GM12865 (cell line): ENCODE measurements at regions not wholly inside any gene's neighbourhood (a gene's known extent, or its start where the extent isn't known, plus 50 kb on each side); places are given as distances from the start of the nearest gene placed in this dataset.
"Not testable (repeated sequence)": the region's sequence is repeated elsewhere in the genome, so short reads cannot be mapped to it uniquely, and the experiment has no call there.

ENCODE experiments used
- DNase-seq: peaks from one replicate; pipeline ENCODE4 v3.0.0; 2010; ENCODE audit warnings: low read depth
- H3K4me3 ChIP-seq: 2 replicates; pipeline ENCODE4 v1.5.1; 2011; ENCODE audit warnings: mild to moderate bottlenecking, low read depth, low read length, control low read depth
- TF ChIP-seq, protein P1 (sequence below): IDR thresholded peaks from 2 replicates; pipeline ENCODE4 v1.5.1; 2011; ENCODE audit warnings: low read length, control low read depth, low read depth, inconsistent platforms; ENCODE audit not compliant: insufficient read depth; ENCODE audit errors: missing control alignments

DNA sequence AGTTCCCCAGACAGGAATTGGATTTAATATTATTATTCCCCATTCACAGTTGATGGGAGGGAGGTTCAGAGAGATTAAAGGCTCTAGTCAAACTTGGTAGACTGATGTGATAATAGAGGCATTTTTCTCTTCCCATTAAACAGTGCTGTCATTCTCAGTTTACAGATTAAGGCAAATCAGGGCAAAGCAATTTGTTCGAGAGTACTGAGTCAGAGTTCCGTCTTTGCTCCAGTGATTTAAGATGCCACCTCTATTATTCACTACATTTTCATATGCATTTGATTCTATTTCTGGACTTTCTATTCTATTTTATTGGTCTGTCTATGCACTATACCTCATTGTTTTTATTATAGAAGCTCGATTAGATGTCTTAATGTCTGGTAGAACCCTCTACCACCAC is 201.0 kb upstream of the RAI14 start:
- no peak for DNase-seq
- TF ChIP-seq, protein P1, sequence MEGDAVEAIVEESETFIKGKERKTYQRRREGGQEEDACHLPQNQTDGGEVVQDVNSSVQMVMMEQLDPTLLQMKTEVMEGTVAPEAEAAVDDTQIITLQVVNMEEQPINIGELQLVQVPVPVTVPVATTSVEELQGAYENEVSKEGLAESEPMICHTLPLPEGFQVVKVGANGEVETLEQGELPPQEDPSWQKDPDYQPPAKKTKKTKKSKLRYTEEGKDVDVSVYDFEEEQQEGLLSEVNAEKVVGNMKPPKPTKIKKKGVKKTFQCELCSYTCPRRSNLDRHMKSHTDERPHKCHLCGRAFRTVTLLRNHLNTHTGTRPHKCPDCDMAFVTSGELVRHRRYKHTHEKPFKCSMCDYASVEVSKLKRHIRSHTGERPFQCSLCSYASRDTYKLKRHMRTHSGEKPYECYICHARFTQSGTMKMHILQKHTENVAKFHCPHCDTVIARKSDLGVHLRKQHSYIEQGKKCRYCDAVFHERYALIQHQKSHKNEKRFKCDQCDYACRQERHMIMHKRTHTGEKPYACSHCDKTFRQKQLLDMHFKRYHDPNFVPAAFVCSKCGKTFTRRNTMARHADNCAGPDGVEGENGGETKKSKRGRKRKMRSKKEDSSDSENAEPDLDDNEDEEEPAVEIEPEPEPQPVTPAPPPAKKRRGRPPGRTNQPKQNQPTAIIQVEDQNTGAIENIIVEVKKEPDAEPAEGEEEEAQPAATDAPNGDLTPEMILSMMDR: no peak
- no peak overlapping the region for H3K4me3 ChIP-seq

DNA sequence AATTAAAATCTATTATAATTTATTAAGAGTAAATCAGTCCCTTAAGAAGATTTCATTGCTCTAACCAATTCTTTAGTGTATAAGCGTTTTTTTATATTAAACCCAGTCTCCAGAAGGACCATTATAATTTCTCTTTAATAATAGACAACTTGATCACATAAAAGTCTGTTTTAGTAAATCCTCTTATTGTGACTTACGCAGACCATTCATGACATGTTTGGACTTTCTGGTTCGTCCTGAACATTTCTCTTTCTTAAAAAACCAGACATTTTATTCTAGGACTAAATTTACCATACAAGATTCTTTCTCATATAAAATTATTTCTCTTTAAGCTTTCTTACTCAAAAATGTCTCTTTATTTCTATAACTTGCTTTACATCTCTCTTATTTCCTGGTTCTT is 196.2 kb upstream of the RAI14 start:
- no peak overlapping the region for H3K4me3 ChIP-seq
- DNase-seq: no peak
- TF ChIP-seq, protein P1: no peak

DNA sequence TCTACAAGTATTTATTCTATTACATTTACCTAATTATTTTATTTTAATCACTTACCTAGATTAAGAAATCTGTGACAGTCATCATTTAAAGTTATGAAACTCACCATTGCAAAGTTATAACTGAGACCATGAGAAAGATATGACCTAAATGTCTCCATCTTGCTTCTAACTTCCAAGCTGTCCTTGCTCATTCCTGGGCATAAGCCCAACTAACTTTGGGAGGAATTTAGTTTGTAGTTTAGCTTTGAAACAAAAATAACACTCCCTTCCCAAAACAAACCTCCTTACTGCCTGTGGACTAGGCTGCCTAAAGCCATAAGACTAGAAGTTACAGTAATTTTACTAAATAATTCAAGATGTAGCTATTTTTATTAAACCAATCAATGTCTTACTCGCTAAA is 195.6 kb upstream of the RAI14 start:
- TF ChIP-seq, protein P1: no peak
- DNase-seq: no peak
- no peak overlapping the region for H3K4me3 ChIP-seq

DNA sequence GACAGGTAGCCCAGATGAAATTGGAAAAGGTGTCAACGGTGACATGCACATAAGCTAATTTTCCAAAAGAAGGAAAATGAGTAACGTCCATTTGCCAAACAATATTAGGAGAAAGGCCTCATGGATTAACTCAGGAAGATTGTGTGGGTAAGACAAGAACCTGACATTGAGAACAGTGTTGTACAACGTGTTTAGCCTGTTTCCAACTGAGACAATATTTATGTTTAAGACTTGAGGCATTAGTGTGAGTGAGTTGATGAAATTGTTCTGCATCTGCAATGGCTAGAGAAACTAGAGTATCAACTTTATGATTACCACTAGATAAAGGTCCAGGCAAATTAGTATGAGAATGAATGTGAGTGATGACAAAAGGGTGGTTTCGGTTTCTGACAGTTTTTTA is 191.3 kb upstream of the RAI14 start:
- DNase-seq: peak; percentile 35
- H3K4me3 ChIP-seq: no peak overlapping the region
- TF ChIP-seq, protein P1: no peak

DNA sequence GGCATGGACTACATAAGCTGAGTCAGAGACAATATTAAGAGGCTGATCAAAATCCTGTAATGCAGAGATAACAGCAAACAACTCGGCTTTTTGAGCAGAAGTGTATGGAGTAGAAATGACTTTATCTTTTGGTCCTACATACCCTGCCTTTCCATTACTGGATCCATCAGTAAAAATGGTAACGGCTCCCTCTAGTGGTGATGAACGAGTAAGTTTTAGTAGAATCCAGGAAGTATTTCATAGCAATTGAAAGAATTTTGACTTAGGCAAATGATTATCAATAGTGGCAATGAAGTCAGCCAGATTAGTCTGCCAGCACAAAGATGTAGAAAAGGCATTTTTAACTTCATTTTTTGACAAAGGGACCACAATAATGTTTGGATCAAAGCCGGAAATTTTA is 190.8 kb upstream of the RAI14 start:
- TF ChIP-seq, protein P1: peak; percentile 9
- H3K4me3 ChIP-seq: not testable (repeated sequence)
- peak; percentile 56 for DNase-seq

DNA sequence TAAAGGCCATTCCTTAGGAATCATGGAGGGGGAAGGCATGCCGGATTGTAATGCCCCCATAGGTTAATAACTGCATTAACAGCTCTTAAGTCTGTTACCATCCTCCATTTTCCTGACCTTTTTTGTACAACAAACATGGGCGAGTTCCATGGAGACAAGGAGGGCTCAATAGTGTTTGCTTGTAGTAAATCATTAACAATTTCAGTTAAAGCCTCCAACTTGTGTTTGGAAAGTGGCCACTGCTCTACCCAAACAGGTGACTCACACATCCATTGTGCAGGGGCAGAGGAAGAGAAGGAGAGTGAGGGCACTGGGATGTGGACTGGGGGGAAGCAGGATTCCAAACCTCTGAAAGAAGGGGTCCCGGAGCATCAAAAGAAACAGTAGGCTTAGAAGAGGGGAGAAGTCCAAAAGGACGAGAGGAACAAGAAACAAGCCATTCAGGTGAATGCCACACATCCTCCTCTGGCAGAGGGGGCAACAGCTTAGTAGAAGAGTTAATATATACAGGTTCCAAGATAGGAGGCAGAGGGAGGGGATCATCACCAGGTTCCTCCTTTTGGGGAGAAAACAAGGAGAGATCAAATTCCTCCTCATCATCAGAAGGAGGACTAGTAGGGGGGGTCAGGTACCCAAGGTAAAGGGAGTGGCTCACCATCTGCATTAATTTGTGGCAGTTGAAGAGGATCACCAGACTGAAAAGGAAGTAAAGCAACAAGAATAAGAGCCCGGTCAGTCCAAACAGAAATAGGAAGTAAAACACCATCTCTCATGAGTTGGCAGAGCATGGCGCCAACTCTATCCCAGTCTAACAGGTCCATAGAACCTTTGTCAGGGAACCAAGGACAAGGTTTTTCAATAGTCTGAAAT is 189.4 kb upstream of the RAI14 start:
- not testable (repeated sequence) for DNase-seq, H3K4me3 ChIP-seq

DNA sequence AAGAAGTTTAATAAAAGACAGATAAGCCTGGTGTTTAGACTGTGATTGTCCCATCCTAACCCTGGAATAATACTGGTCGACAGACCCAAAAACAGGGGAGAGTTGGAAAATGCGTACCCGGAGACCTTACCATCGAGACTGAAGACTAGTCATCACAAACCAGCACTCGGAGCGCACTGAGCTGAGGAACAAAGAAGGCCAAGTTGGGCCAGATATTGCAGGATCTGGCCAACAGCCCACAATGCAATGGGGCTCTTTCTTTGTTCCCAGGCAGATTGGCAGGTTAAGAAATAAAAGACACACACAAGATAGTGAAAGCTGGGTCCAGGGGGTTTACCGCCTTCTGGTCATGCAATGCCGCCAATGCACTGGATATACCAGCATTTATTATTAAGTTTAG is 188.7 kb upstream of the RAI14 start:
- TF ChIP-seq, protein P1: no peak
- DNase-seq: no peak
- no peak overlapping the region for H3K4me3 ChIP-seq

DNA sequence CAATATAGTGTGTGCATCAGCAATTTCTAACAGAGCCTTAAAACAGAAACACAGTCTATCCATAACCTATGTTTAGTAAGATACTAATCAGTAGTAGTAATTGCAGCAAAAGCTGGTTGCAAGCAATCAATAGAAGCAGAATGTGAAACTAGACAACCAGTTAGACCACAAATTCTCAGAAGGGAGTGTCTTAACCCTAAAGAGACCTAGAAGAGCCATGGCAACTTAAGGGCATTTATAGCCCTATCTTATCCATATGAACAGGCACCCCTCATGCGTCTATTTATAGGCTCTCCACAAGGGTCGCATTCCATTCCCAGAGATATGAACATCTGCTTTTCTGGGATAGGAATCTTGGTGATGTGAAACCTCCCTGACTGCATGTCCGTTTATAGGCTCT is 188.1 kb upstream of the RAI14 start:
- DNase-seq: peak; percentile 51

More for the DNA sequence above, 188.1 kb upstream of the RAI14 start:
- not testable (repeated sequence) for H3K4me3 ChIP-seq
